MM.1S (cell line): ENCODE measurements at regions not wholly inside any gene's neighbourhood (a gene's known extent, or its start where the extent isn't known, plus 50 kb on each side); places are given as distances from the start of the nearest gene placed in this dataset.

ENCODE experiments used
- DNase-seq: peaks from one replicate; pipeline ENCODE4 v3.0.0-alpha.2; 2015
- H2AFZ ChIP-seq: fragments of 300-600 bp; sonication (generic); 2 replicates; pipeline ENCODE4 v1.6.0; 2016; ENCODE audit warnings: antibody characterized with exemption, low read length
- H3F3A ChIP-seq: fragments of 300-600 bp; sonication (generic); 2 replicates; pipeline ENCODE4 v1.6.1; 2016; ENCODE audit warnings: mild to moderate bottlenecking, antibody characterized with exemption, low read length, moderate library complexity, mixed read lengths; ENCODE audit not compliant: insufficient read depth
- H3K27ac ChIP-seq: fragments of 300-600 bp; sonication (generic); 2 replicates; pipeline ENCODE4 v1.5.1; 2016; ENCODE audit warnings: mild to moderate bottlenecking, low read length
- H3K27me3 ChIP-seq: fragments of 300-600 bp; sonication (generic); replicated peaks from 2 replicates; pipeline ENCODE4 v1.6.0; 2016; ENCODE audit warnings: low read length; ENCODE audit not compliant: insufficient read depth
- H3K36me3 ChIP-seq: fragments of 300-600 bp; sonication (generic); replicated peaks from 2 replicates; pipeline ENCODE4 v1.6.1; 2016; ENCODE audit warnings: mild to moderate bottlenecking, low read length, mixed read lengths; ENCODE audit not compliant: insufficient read depth
- H3K4me1 ChIP-seq: fragments of 300-600 bp; sonication (generic); 2 replicates; pipeline ENCODE4 v1.6.1; 2016; ENCODE audit warnings: low read length, mixed read lengths
- H3K4me2 ChIP-seq: fragments of 300-600 bp; sonication (generic); 2 replicates; pipeline ENCODE4 v1.6.0; 2016; ENCODE audit warnings: low read depth, low read length
- H3K4me3 ChIP-seq: fragments of 300-600 bp; sonication (generic); 2 replicates; pipeline ENCODE4 v1.5.1; 2016; ENCODE audit warnings: low read length, mixed read lengths
- H3K79me2 ChIP-seq: fragments of 300-600 bp; sonication (generic); 2 replicates; pipeline ENCODE4 v1.6.1; 2016; ENCODE audit warnings: mixed run types, low read length, mixed read lengths
- H3K9ac ChIP-seq: fragments of 300-600 bp; sonication (generic); 2 replicates; pipeline ENCODE4 v1.6.1; 2016; ENCODE audit warnings: low read length, mixed read lengths
- H3K9me2 ChIP-seq: fragments of 300-600 bp; sonication (generic); replicated peaks from 2 replicates; pipeline ENCODE4 v1.6.1; 2016; ENCODE audit warnings: mild to moderate bottlenecking, low read length, mixed read lengths; ENCODE audit not compliant: insufficient read depth
- H3K9me3 ChIP-seq: fragments of 300-600 bp; sonication (generic); replicated peaks from 2 replicates; pipeline ENCODE4 v1.6.1; 2016; ENCODE audit warnings: mild to moderate bottlenecking, low read length, mixed read lengths; ENCODE audit not compliant: insufficient read depth
- H4K20me1 ChIP-seq: fragments of 300-600 bp; sonication (generic); 2 replicates; pipeline ENCODE4 v1.6.1; 2016; ENCODE audit warnings: mild to moderate bottlenecking, low read length, moderate library complexity, mixed read lengths; ENCODE audit not compliant: insufficient read depth
- EZH2 ChIP-seq: fragments of 300-600 bp; sonication (generic); optimal IDR thresholded peaks from 2 replicates; pipeline ENCODE3; 2017; ENCODE audit warnings: low read depth, mild to moderate bottlenecking, antibody characterized with exemption, low read length, mixed read lengths
- EZH2phosphoT487 ChIP-seq: fragments of 300-600 bp; sonication (generic); IDR thresholded peaks from 2 replicates; pipeline ENCODE4 v1.6.1; 2018; ENCODE audit warnings: antibody characterized with exemption, low read length
- TF ChIP-seq, protein P1 (sequence below): fragments of 300-600 bp; sonication (generic); IDR thresholded peaks from 2 replicates; pipeline ENCODE4 v1.5.1; 2016; ENCODE audit warnings: antibody characterized with exemption, low read length, mixed read lengths

DNA sequence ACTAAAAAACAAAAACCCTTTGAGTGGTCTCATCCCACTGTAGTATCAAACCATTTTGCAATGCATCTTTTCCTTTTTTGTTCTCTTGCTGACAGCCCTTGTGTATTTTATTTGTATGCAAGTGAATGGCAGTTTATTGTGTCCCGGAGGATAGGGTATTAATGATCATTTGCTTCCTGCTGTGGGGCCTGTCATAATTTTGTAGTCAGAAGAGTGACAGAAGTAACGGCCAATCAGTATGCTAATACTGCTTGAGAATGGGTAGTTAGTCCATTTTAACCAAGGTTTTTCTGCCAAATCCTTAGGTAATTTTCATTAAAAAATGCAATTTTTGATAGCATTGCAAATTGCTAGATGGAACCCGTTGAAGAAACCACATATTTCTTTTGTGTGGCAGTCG, 75.5 kb upstream of the PLSCR5 start:
- Histone ChIP-seq H3K9me2 (no peaks in the 10 kb centered on the region), H3K4me3 (no peak overlapping the region), H3K9ac (no peak overlapping the region), H3K9me3 (no peaks in the 10 kb centered on the region), H3K79me2 (no peaks in the 10 kb centered on the region), H3F3A (no peaks in the 10 kb centered on the region), H4K20me1 (no peaks in the 10 kb centered on the region), H3K4me1 (no peaks in the 10 kb centered on the region), H3K4me2 (no peak overlapping the region), H3K27ac (no peak overlapping the region), H3K36me3 (no peaks in the 10 kb centered on the region), H3K27me3 (no peaks in the 10 kb centered on the region), H2AFZ (no peak overlapping the region)
- DNase-seq, result no peak
- TF ChIP-seq EZH2 (no peak), EZH2phosphoT487 (no peak)

GRCh38 chr3:146679995-146680394, 74.8 kb upstream of the PLSCR5 start:
- Histone ChIP-seq H3K9ac (no peak overlapping the region), H3K27ac (no peak overlapping the region), H3F3A (no peaks in the 10 kb centered on the region), H3K79me2 (no peaks in the 10 kb centered on the region), H3K4me1 (no peaks in the 10 kb centered on the region), H3K4me2 (no peak overlapping the region), H2AFZ (no peak overlapping the region), H3K9me3 (no peaks in the 10 kb centered on the region), H3K27me3 (no peaks in the 10 kb centered on the region), H4K20me1 (no peaks in the 10 kb centered on the region), H3K4me3 (no peak overlapping the region), H3K36me3 (no peaks in the 10 kb centered on the region), H3K9me2 (no peaks in the 10 kb centered on the region)
- DNase-seq, result no peak
- no peak for TF ChIP-seq EZH2phosphoT487
- no peak for TF ChIP-seq EZH2
- TF ChIP-seq, protein P1, sequence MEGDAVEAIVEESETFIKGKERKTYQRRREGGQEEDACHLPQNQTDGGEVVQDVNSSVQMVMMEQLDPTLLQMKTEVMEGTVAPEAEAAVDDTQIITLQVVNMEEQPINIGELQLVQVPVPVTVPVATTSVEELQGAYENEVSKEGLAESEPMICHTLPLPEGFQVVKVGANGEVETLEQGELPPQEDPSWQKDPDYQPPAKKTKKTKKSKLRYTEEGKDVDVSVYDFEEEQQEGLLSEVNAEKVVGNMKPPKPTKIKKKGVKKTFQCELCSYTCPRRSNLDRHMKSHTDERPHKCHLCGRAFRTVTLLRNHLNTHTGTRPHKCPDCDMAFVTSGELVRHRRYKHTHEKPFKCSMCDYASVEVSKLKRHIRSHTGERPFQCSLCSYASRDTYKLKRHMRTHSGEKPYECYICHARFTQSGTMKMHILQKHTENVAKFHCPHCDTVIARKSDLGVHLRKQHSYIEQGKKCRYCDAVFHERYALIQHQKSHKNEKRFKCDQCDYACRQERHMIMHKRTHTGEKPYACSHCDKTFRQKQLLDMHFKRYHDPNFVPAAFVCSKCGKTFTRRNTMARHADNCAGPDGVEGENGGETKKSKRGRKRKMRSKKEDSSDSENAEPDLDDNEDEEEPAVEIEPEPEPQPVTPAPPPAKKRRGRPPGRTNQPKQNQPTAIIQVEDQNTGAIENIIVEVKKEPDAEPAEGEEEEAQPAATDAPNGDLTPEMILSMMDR, result no peak

DNA sequence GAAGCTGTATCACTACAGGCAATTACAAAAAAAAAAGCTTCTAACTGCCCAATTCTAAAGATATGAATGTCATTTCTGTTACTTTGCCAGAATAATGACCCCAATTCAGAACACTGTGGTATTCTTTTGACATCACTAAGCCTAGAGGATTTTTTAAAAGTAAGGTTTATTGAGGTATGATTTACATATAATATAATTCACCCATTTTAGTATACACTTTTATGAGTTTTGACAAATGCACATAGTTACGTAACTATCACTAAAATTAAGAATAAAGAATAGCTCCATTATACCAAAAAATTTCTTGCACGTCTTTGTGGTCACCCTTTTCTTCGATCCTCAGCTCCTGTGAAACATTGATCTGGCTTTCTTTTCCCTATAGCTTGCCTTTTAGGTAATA, 74.0 kb upstream of the PLSCR5 start:
- no peak for DNase-seq
- Histone ChIP-seq H3K27ac (no peak overlapping the region), H3K9me3 (no peaks in the 10 kb centered on the region), H4K20me1 (no peaks in the 10 kb centered on the region), H3K36me3 (no peaks in the 10 kb centered on the region), H3K9ac (no peak overlapping the region), H3F3A (no peaks in the 10 kb centered on the region), H2AFZ (no peak overlapping the region), H3K4me1 (no peaks in the 10 kb centered on the region), H3K79me2 (no peaks in the 10 kb centered on the region), H3K4me2 (no peak overlapping the region), H3K4me3 (no peak overlapping the region), H3K9me2 (no peaks in the 10 kb centered on the region), H3K27me3 (no peaks in the 10 kb centered on the region)
- TF ChIP-seq, protein P1, result no peak
- TF ChIP-seq EZH2phosphoT487 (no peak), EZH2 (no peak)

DNA sequence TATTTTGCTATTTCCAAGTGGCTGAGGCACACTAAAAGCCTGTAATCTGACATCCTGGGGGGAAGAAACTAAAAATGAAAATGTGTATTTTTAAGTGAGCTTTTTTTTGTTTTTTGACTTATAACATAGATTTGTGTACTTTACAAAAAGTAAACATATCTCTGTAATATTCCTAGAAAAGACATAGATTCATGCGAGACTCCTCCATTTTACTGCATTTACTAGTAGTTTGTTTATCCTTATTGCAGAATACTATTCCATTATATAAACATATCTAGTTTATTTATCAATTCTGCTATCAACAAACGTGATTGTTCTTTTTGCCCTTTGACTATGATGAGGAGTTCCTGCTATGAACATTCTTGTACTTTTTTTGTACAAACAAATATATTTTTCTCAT, 67.8 kb upstream of the PLSCR5 start:
- Histone ChIP-seq H4K20me1 (no peaks in the 10 kb centered on the region), H3K79me2 (no peaks in the 10 kb centered on the region), H3K9me2 (no peaks in the 10 kb centered on the region), H3K4me1 (no peaks in the 10 kb centered on the region), H3K4me3 (no peak overlapping the region), H3F3A (no peaks in the 10 kb centered on the region), H3K36me3 (no peaks in the 10 kb centered on the region), H3K4me2 (no peak overlapping the region), H3K9me3 (no peaks in the 10 kb centered on the region), H3K9ac (no peak overlapping the region), H2AFZ (no peak overlapping the region), H3K27ac (no peak overlapping the region), H3K27me3 (no peaks in the 10 kb centered on the region)
- DNase-seq, result no peak
- TF ChIP-seq EZH2 (no peak), EZH2phosphoT487 (no peak)
- TF ChIP-seq, protein P1, result no peak
